ENCODE measurements at regions not wholly inside any gene's neighbourhood (a gene's known extent, or its start where the extent isn't known, plus 50 kb on each side); places are given as distances from the start of the nearest gene placed in this dataset.

DNA sequence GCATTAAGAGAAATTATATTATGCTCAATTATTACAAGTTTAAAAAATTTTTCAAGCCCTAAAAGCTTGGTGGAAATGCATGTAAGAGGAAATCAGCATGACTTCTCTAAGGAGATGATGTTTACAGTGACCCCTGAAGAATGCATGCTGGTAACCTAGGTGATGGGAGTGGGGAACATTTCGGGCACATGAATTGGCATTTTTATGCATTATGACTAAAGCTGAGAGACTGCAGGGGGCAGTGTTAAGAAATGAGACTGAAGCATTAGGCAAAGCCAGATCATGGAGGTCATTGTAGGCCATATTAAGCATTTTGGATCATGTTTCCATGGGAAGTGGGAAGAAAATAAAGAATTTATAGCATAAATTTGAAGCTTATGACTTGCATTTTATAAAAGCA is 421.3 kb downstream of the FAT4 start:
- ChIA-PET POLR2A (no interaction called here), CTCF (interaction anchor here (0.9 to 2.2 kb wide), 5 partner anchors 14 to 421 kb away, joined by 3 to 9 read pairs (median 5); partner anchors contain the start of gene FAT4)
- DNase-seq (ENCODE audit: low spot score) (no peak), ATAC-seq (peak; percentile 52)
- TF ChIP-seq ZNF232 (CRISPR knock-in tag; IDR thresholded peaks at IDR 0.05) (no peak), TEAD1 (CRISPR knock-in tag; IDR thresholded peaks at IDR 0.05) (peak; percentile 35; the same call in 1 of the 2 replicates)
- TF ChIP-seq, protein P1, sequence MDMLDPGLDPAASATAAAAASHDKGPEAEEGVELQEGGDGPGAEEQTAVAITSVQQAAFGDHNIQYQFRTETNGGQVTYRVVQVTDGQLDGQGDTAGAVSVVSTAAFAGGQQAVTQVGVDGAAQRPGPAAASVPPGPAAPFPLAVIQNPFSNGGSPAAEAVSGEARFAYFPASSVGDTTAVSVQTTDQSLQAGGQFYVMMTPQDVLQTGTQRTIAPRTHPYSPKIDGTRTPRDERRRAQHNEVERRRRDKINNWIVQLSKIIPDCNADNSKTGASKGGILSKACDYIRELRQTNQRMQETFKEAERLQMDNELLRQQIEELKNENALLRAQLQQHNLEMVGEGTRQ (CRISPR knock-in tag; IDR thresholded peaks at IDR 0.05), result no peak
- H3K4me1 Mint-ChIP-seq, result peaks cover 49% of the 10 kb centered on the region
- peak overlapping the region; percentile 13; the same call in 1 of the 2 replicates for H3K27ac Mint-ChIP-seq
- no peak overlapping the region for H3K4me3 Mint-ChIP-seq
- H3K9me3 Mint-ChIP-seq, result peaks cover 6% of the 10 kb centered on the region; the same call in 1 of the 2 replicates
- no peaks in the 10 kb centered on the region; the same call in 1 of the 2 replicates for H3K36me3 Mint-ChIP-seq
- peaks cover 5% of the 10 kb centered on the region; the same call in 1 of the 2 replicates for H3K27me3 Mint-ChIP-seq (ENCODE audit: low read depth)

DNA sequence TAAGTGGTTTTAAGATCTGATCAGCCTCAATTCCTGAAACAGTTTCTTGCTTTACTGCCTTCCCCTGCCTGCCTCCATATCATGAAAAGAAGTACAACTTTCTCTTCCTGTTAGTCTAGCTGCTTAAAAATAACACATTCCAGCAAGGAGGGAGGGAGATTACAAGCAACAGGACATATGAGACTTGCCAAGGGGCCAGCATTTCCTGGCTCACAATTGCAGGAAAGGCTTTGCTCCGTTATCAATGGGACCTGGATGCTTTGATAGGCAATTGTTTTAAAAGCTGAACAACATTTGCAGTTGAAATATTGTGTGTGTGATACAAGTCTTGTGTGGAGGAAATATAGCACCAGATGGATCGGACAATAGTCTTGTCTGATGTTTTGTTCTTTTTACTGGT is 425.0 kb downstream of the FAT4 start:
- Mint-ChIP-seq H3K4me3 (no peak overlapping the region), H3K9me3 (peaks cover 10% of the 10 kb centered on the region), H3K27me3 (ENCODE audit: low read depth) (peaks cover 5% of the 10 kb centered on the region; the same call in 1 of the 2 replicates), H3K36me3 (peaks cover 13% of the 10 kb centered on the region), H3K4me1 (peaks cover 43% of the 10 kb centered on the region), H3K27ac (no peak overlapping the region)
- CTCF ChIA-PET, result no interaction called here
- DNase-seq (ENCODE audit: low spot score) (no peak), ATAC-seq (no peak)
- POLR2A ChIA-PET, result no interaction called here
- TF ChIP-seq FOXK1 (CRISPR knock-in tag; IDR thresholded peaks at IDR 0.05) (no peak), FOXP1 (CRISPR knock-in tag; IDR thresholded peaks at IDR 0.05; ENCODE audit: borderline replicate concordance) (no peak), FOXJ3 (CRISPR knock-in tag; IDR thresholded peaks at IDR 0.05; ENCODE audit: borderline replicate concordance) (no peak), ESRRA (CRISPR knock-in tag; IDR thresholded peaks at IDR 0.05; ENCODE audit: borderline replicate concordance) (no peak), NR2C2 (CRISPR knock-in tag; IDR thresholded peaks at IDR 0.05) (no peak), NFATC4 (CRISPR knock-in tag; IDR thresholded peaks at IDR 0.05) (no peak), NFYB (CRISPR knock-in tag; conservative IDR thresholded peaks at IDR 0.05; ENCODE audit: low read depth) (no peak), CBFB (CRISPR knock-in tag; IDR thresholded peaks at IDR 0.05; ENCODE audit: low read depth) (no peak), ZNF396 (CRISPR knock-in tag; IDR thresholded peaks at IDR 0.05; ENCODE audit: borderline replicate concordance) (no peak), NR1H2 (CRISPR knock-in tag; IDR thresholded peaks at IDR 0.05) (no peak), ZNF263 (CRISPR knock-in tag; IDR thresholded peaks at IDR 0.05; ENCODE audit: low read depth) (no peak), ZNF138 (CRISPR knock-in tag; conservative IDR thresholded peaks at IDR 0.05) (no peak)
- TF ChIP-seq, protein P2, sequence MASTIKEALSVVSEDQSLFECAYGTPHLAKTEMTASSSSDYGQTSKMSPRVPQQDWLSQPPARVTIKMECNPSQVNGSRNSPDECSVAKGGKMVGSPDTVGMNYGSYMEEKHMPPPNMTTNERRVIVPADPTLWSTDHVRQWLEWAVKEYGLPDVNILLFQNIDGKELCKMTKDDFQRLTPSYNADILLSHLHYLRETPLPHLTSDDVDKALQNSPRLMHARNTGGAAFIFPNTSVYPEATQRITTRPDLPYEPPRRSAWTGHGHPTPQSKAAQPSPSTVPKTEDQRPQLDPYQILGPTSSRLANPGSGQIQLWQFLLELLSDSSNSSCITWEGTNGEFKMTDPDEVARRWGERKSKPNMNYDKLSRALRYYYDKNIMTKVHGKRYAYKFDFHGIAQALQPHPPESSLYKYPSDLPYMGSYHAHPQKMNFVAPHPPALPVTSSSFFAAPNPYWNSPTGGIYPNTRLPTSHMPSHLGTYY (CRISPR knock-in tag; IDR thresholded peaks at IDR 0.05), result no peak
- TF ChIP-seq, protein P3, sequence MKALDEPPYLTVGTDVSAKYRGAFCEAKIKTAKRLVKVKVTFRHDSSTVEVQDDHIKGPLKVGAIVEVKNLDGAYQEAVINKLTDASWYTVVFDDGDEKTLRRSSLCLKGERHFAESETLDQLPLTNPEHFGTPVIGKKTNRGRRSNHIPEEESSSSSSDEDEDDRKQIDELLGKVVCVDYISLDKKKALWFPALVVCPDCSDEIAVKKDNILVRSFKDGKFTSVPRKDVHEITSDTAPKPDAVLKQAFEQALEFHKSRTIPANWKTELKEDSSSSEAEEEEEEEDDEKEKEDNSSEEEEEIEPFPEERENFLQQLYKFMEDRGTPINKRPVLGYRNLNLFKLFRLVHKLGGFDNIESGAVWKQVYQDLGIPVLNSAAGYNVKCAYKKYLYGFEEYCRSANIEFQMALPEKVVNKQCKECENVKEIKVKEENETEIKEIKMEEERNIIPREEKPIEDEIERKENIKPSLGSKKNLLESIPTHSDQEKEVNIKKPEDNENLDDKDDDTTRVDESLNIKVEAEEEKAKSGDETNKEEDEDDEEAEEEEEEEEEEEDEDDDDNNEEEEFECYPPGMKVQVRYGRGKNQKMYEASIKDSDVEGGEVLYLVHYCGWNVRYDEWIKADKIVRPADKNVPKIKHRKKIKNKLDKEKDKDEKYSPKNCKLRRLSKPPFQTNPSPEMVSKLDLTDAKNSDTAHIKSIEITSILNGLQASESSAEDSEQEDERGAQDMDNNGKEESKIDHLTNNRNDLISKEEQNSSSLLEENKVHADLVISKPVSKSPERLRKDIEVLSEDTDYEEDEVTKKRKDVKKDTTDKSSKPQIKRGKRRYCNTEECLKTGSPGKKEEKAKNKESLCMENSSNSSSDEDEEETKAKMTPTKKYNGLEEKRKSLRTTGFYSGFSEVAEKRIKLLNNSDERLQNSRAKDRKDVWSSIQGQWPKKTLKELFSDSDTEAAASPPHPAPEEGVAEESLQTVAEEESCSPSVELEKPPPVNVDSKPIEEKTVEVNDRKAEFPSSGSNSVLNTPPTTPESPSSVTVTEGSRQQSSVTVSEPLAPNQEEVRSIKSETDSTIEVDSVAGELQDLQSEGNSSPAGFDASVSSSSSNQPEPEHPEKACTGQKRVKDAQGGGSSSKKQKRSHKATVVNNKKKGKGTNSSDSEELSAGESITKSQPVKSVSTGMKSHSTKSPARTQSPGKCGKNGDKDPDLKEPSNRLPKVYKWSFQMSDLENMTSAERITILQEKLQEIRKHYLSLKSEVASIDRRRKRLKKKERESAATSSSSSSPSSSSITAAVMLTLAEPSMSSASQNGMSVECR (CRISPR knock-in tag; IDR thresholded peaks at IDR 0.05; ENCODE audit: borderline replicate concordance), result no peak
- TF ChIP-seq, protein P4, sequence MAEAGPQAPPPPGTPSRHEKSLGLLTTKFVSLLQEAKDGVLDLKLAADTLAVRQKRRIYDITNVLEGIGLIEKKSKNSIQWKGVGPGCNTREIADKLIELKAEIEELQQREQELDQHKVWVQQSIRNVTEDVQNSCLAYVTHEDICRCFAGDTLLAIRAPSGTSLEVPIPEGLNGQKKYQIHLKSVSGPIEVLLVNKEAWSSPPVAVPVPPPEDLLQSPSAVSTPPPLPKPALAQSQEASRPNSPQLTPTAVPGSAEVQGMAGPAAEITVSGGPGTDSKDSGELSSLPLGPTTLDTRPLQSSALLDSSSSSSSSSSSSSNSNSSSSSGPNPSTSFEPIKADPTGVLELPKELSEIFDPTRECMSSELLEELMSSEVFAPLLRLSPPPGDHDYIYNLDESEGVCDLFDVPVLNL (CRISPR knock-in tag; IDR thresholded peaks at IDR 0.05; ENCODE audit: borderline replicate concordance, low read depth), result no peak
- TF ChIP-seq, protein P5, sequence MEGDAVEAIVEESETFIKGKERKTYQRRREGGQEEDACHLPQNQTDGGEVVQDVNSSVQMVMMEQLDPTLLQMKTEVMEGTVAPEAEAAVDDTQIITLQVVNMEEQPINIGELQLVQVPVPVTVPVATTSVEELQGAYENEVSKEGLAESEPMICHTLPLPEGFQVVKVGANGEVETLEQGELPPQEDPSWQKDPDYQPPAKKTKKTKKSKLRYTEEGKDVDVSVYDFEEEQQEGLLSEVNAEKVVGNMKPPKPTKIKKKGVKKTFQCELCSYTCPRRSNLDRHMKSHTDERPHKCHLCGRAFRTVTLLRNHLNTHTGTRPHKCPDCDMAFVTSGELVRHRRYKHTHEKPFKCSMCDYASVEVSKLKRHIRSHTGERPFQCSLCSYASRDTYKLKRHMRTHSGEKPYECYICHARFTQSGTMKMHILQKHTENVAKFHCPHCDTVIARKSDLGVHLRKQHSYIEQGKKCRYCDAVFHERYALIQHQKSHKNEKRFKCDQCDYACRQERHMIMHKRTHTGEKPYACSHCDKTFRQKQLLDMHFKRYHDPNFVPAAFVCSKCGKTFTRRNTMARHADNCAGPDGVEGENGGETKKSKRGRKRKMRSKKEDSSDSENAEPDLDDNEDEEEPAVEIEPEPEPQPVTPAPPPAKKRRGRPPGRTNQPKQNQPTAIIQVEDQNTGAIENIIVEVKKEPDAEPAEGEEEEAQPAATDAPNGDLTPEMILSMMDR (IDR thresholded peaks at IDR 0.05), result no peak
- TF ChIP-seq, protein P6, sequence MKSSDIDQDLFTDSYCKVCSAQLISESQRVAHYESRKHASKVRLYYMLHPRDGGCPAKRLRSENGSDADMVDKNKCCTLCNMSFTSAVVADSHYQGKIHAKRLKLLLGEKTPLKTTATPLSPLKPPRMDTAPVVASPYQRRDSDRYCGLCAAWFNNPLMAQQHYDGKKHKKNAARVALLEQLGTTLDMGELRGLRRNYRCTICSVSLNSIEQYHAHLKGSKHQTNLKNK (CRISPR knock-in tag; IDR thresholded peaks at IDR 0.05), result no peak
- TF ChIP-seq, protein P7, sequence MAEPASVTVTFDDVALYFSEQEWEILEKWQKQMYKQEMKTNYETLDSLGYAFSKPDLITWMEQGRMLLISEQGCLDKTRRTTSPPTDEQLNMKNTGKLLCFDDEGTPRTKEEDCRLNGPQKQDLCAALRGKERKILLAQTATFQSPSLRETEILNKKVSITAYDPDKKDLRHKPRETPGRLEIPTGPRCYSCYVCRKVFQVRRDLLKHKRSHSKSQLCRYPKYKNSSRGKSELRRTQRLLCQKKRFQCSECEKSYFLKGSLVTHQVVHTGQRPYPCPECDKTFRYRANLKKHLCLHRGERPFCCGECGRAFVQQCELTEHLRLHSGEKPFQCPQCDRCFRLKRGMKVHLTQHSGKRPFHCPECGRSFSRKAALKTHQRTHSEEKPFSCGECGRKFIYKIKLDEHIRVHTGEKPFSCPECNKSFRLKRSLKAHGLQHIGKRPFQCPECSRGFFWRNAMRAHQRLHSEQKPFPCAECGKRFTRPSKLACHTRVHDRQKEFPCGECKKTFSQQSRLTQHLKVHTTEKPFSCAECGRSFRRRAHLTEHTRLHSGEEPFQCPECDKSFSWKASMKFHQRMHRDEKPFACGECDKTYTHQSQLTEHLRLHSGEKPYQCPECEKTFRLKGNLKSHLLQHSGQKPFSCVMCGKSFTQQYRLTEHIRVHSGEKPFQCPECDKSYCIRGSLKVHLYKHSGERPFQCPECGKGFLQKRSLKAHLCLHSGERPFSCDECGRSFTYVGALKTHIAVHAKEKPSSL (CRISPR knock-in tag; conservative IDR thresholded peaks at IDR 0.05), result no peak
- TF ChIP-seq, protein P8, sequence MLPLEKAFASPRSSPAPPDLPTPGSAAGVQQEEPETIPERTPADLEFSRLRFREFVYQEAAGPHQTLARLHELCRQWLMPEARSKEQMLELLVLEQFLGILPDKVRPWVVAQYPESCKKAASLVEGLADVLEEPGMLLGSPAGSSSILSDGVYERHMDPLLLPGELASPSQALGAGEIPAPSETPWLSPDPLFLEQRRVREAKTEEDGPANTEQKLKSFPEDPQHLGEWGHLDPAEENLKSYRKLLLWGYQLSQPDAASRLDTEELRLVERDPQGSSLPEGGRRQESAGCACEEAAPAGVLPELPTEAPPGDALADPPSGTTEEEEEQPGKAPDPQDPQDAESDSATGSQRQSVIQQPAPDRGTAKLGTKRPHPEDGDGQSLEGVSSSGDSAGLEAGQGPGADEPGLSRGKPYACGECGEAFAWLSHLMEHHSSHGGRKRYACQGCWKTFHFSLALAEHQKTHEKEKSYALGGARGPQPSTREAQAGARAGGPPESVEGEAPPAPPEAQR (CRISPR knock-in tag; IDR thresholded peaks at IDR 0.05), result no peak
